HT-29 (cell line): ENCODE measurements at regions not wholly inside any gene's neighbourhood (a gene's known extent, or its start where the extent isn't known, plus 50 kb on each side); places are given as distances from the start of the nearest gene placed in this dataset. TPM values are rescaled to one million over a fixed set of nuclear protein-coding genes. Genes with fewer than 3 reads are reported as not detected.
"Not testable (repeated sequence)": the region's sequence is repeated elsewhere in the genome, so short reads cannot be mapped to it uniquely, and the experiment has no call there.

Experiments
- DNase-seq: peaks from one replicate; pipeline ENCODE4 v3.0.0-alpha.2; 2015; ENCODE audit warnings: low spot score
- small RNA-seq: library from RNA; depleted of rRNA; stranded (forward); fragments of <200 nt; gene quantifications from one replicate; pipeline ENCODE3, GENCODE V24; 2014

DNA sequence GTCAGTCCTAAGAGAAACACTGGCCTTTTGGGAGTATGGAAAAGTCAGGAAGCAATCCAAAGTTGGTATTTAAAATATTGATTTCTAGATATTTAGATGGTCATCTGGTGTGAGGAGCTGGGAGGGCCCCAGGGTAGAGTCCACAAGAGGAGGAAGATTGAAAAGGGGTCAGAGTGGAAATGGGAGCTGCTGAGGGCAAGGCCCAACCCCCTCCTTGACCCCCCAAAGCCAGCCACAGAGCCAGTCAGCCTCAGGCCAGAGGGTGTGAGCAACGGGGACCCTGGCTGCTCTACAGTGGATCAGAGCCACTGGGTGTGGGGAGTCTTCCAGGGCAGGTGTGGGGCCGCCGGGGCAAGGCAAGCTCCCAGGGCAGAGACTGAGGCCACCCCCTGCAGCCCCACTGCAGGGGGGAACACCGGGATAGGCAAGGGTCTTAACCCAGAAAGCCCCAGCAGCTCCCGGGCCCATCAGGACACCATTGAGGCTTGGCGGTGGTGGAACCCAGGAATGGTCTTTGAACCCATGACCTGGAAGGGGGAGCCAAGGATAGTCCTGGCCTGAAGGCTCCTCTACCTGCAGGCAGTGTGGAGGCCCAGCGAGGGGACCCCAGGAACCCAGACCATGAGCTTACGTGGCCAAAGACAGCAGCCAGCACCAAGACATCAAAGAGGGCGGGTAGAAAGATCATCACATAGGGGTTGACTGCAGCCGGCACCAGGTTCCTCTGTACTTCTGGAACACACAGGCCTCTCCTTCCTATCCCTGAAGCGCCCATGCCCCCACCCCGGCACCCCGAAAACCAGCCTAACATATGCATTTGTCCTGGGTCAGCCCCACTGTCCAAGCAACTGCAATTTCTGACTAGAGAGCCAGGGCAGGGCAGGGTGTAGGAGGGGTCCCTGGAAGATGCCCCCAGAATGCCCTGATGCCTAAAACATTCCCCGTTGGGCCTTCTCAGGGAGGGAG is 51.3 kb upstream of the CSPG4 start:
- DNase-seq, result not testable (repeated sequence)

DNA sequence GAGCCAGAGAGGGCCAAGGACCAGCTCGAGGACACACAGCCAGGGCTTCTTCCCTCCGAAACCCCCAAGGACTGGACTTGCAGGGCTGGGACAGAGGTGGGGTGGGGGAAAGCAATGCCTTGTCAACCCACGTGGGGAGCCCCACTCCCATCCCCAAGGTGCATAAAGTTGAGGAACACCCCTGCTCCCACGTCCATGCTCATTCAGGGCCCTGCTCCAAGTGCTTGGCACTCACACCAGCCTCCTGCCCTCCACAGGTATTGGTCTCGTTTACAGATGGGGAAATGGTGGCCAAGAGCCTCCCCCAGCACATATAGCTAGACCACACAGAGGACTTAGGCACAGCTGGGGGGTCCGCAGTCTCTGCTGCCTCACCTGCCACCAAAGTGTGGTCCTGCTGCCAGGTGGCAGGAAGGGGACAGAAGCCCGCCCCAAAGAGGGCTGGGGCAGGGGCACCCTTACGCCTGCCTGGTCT is 50.5 kb upstream of the CSPG4 start:
- no peak for DNase-seq

Small RNA genes lying in the stretch of these regions (small RNA-seq; reads per million reads assigned to genes)
- gene RN7SL319P, result not detected
